WTC11 (cell line): ENCODE measurements at regions not wholly inside any gene's neighbourhood (a gene's known extent, or its start where the extent isn't known, plus 50 kb on each side); places are given as distances from the start of the nearest gene placed in this dataset.

Experiments
- CREM ChIP-seq: sonication (generic); formaldehyde crosslinking; IDR thresholded peaks from 2 replicates; pipeline ENCODE4 v1.8.1; 2022; ENCODE audit warnings: mild to moderate bottlenecking, missing genetic modification reagents, moderate library complexity
- MAX ChIP-seq: sonication (generic); formaldehyde crosslinking; IDR thresholded peaks from 2 replicates; pipeline ENCODE4 v1.8.0; 2022; ENCODE audit warnings: mild to moderate bottlenecking, missing genetic modification reagents
- TF ChIP-seq, protein P1 (sequence below): sonication (generic); formaldehyde crosslinking; IDR thresholded peaks from 2 replicates; pipeline ENCODE4 v1.8.0; 2022; ENCODE audit warnings: missing genetic modification reagents

DNA sequence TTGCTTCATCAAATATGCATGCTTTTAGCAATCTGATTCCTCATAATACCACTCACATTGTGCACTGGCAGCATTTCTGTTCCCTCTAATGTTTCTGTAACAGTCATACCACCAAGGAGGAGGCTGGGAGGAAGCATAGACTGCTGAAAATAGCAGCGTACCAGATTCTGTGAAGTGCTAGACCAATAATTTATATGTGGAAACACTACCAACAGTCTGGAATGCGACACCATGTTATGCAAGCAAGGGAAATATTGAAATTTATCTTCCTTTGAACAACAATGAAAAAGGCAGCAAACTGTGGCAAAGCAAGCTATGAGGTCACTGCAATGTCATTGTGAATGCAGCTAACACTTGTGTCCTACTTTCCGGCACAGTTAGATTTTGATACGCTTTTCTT, 1388.0 kb downstream of the EFNB2 start:
- TF ChIP-seq MAX (no peak), CREM (CRISPR knock-in tag) (no peak)
- TF ChIP-seq, protein P1, sequence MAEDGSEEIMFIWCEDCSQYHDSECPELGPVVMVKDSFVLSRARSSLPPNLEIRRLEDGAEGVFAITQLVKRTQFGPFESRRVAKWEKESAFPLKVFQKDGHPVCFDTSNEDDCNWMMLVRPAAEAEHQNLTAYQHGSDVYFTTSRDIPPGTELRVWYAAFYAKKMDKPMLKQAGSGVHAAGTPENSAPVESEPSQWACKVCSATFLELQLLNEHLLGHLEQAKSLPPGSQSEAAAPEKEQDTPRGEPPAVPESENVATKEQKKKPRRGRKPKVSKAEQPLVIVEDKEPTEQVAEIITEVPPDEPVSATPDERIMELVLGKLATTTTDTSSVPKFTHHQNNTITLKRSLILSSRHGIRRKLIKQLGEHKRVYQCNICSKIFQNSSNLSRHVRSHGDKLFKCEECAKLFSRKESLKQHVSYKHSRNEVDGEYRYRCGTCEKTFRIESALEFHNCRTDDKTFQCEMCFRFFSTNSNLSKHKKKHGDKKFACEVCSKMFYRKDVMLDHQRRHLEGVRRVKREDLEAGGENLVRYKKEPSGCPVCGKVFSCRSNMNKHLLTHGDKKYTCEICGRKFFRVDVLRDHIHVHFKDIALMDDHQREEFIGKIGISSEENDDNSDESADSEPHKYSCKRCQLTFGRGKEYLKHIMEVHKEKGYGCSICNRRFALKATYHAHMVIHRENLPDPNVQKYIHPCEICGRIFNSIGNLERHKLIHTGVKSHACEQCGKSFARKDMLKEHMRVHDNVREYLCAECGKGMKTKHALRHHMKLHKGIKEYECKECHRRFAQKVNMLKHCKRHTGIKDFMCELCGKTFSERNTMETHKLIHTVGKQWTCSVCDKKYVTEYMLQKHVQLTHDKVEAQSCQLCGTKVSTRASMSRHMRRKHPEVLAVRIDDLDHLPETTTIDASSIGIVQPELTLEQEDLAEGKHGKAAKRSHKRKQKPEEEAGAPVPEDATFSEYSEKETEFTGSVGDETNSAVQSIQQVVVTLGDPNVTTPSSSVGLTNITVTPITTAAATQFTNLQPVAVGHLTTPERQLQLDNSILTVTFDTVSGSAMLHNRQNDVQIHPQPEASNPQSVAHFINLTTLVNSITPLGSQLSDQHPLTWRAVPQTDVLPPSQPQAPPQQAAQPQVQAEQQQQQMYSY (CRISPR knock-in tag), result no peak
